SU-DHL-6 (cell line): ENCODE measurements at regions not wholly inside any gene's neighbourhood (a gene's known extent, or its start where the extent isn't known, plus 50 kb on each side); places are given as distances from the start of the nearest gene placed in this dataset.

ENCODE experiments used
- EZH2phosphoT487 ChIP-seq: fragments of 200-600 bp; sonication (generic), shearing (Covaris generic); conservative IDR thresholded peaks from 2 replicates; pipeline ENCODE4 v1.6.1; 2018; ENCODE audit warnings: mild to moderate bottlenecking, antibody characterized with exemption, low read length, moderate library complexity, mixed read lengths
- TF ChIP-seq, protein P1 (sequence below): fragments of 200-600 bp; sonication (generic); IDR thresholded peaks from one replicate; pipeline ENCODE4 v1.5.1; 2017; ENCODE audit warnings: antibody characterized with exemption, mild to moderate bottlenecking, low read length, moderate library complexity; ENCODE audit not compliant: insufficient read depth, poor library complexity, severe bottlenecking

DNA sequence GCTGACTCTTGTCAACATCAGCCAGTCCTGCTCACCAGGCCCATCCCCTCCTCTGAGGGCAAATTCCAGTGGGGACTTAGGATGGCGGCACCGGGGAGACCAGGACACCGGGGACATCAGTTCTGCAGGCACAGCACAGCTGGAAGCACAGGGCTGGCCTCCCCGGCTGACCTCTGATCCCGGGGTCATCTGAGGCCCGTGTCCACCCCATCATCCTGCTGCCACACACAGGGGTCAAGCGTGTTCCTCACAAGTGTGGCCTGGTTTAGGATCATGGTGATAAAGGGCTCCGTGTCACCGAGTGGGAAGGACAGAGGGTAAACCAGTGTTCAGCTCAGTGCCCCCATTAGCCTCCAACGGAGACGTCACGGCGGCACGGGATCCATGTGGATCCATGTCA, 58.1 kb upstream of the CTDP1 start:
- no peak for TF ChIP-seq EZH2phosphoT487
- TF ChIP-seq, protein P1, sequence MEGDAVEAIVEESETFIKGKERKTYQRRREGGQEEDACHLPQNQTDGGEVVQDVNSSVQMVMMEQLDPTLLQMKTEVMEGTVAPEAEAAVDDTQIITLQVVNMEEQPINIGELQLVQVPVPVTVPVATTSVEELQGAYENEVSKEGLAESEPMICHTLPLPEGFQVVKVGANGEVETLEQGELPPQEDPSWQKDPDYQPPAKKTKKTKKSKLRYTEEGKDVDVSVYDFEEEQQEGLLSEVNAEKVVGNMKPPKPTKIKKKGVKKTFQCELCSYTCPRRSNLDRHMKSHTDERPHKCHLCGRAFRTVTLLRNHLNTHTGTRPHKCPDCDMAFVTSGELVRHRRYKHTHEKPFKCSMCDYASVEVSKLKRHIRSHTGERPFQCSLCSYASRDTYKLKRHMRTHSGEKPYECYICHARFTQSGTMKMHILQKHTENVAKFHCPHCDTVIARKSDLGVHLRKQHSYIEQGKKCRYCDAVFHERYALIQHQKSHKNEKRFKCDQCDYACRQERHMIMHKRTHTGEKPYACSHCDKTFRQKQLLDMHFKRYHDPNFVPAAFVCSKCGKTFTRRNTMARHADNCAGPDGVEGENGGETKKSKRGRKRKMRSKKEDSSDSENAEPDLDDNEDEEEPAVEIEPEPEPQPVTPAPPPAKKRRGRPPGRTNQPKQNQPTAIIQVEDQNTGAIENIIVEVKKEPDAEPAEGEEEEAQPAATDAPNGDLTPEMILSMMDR, result no peak
